ENCODE measurements at regions not wholly inside any gene's neighbourhood (a gene's known extent, or its start where the extent isn't known, plus 50 kb on each side); places are given as distances from the start of the nearest gene placed in this dataset.

- Histone ChIP-seq H3K27me3 (no peaks in the 10 kb centered on the region), H3K4me1 (no peaks in the 10 kb centered on the region), H3K36me3 (replicated peaks in 1 of 2; ENCODE audit: insufficient read depth in 1 of 2, low read depth in 2 of 2) (no peaks in the 10 kb centered on the region), H3K9me3 (peaks cover 0 to 11% (median 0%) of the 10 kb centered on the region in 3 donors), H3K27ac (no peak overlapping the region), H3K4me3 (no peak overlapping the region)
- ATAC-seq, result no peak
- TF ChIP-seq CTCF (IDR thresholded peaks at IDR 0.05), result no peak
- no peak for TF ChIP-seq POLR2A (IDR thresholded peaks at IDR 0.05)
- intact Hi-C loops (cut with DNase I), result no loop called here
- no peak for DNase-seq
Observed at GRCh38 chr16:16821261-16821660, 442.3 kb downstream of the NPIPA7 start.

- H3K27me3 ChIP-seq, result no peaks in the 10 kb centered on the region
- ATAC-seq (no peak), DNase-seq (no peak)
- intact Hi-C loops (cut with DNase I), result no loop called here
- WGBS, 2 donors, result 25 to 37% methylated on average over 4 to 6 of the region's 6 CpGs
- no peaks in the 10 kb centered on the region for H3K9me3 ChIP-seq
- H3K27ac ChIP-seq, result no peak overlapping the region
- H3K4me1 ChIP-seq, result no peaks in the 10 kb centered on the region
- TF ChIP-seq POLR2A (IDR thresholded peaks at IDR 0.05) (no peak), CTCF (IDR thresholded peaks at IDR 0.05) (no peak)
- no peak overlapping the region for H3K4me3 ChIP-seq
- H3K36me3 ChIP-seq (replicated peaks in 1 of 2; ENCODE audit: insufficient read depth in 1 of 2, low read depth in 2 of 2), result no peaks in the 10 kb centered on the region
Observed at GRCh38 chr16:16828913-16829398, 450.0 kb downstream of the NPIPA7 start.

GRCh38 chr16:16830401-16830800 is 451.5 kb downstream of the NPIPA7 start:
- Histone ChIP-seq H3K4me3 (no peak overlapping the region), H3K36me3 (replicated peaks in 1 of 2; ENCODE audit: insufficient read depth in 1 of 2, low read depth in 2 of 2) (no peaks in the 10 kb centered on the region), H3K9me3 (no peaks in the 10 kb centered on the region), H3K27me3 (no peaks in the 10 kb centered on the region), H3K4me1 (no peaks in the 10 kb centered on the region), H3K27ac (no peak overlapping the region)
- WGBS, 2 donors, result 15 to 17% methylated on average over 1 of the region's 1 CpG
- intact Hi-C loops (cut with DNase I), result no loop called here
- DNase-seq (no peak), ATAC-seq (no peak)
- TF ChIP-seq POLR2A (IDR thresholded peaks at IDR 0.05), result no peak
- TF ChIP-seq CTCF (IDR thresholded peaks at IDR 0.05), result no peak

GRCh38 chr16:16830973-16831372 is 452.0 kb downstream of the NPIPA7 start:
- Histone ChIP-seq H3K4me3 (no peak overlapping the region), H3K36me3 (replicated peaks in 1 of 2; ENCODE audit: insufficient read depth in 1 of 2, low read depth in 2 of 2) (no peaks in the 10 kb centered on the region), H3K9me3 (no peaks in the 10 kb centered on the region), H3K4me1 (no peaks in the 10 kb centered on the region), H3K27ac (no peak overlapping the region), H3K27me3 (no peaks in the 10 kb centered on the region)
- no peak for DNase-seq
- 38 to 46% methylated on average over 2 of the region's 2 CpGs for WGBS, 2 donors
- ATAC-seq, result no peak
- no peak for TF ChIP-seq POLR2A (IDR thresholded peaks at IDR 0.05)
- TF ChIP-seq CTCF (IDR thresholded peaks at IDR 0.05), result no peak
- intact Hi-C loops (cut with DNase I), result no loop called here

GRCh38 chr16:16833165-16833564 is 454.2 kb downstream of the NPIPA7 start:
- no peak for DNase-seq
- TF ChIP-seq POLR2A (IDR thresholded peaks at IDR 0.05) (no peak), CTCF (IDR thresholded peaks at IDR 0.05) (no peak)
- Histone ChIP-seq H3K4me1 (no peaks in the 10 kb centered on the region), H3K4me3 (no peak overlapping the region), H3K36me3 (replicated peaks in 1 of 2; ENCODE audit: insufficient read depth in 1 of 2, low read depth in 2 of 2) (no peaks in the 10 kb centered on the region), H3K9me3 (no peaks in the 10 kb centered on the region), H3K27ac (no peak overlapping the region), H3K27me3 (no peaks in the 10 kb centered on the region)
- intact Hi-C loops (cut with DNase I), result no loop called here
- no peak for ATAC-seq
- WGBS, 2 donors, result 68 to 72% methylated on average over 3 of the region's 3 CpGs

Measured in body of pancreas (tissue), 4 donors.